GM18868 (cell line): ENCODE measurements at regions not wholly inside any gene's neighbourhood (a gene's known extent, or its start where the extent isn't known, plus 50 kb on each side); places are given as distances from the start of the nearest gene placed in this dataset.

Experiments
- ATAC-seq: cut with Tn5 transposase; IDR thresholded peaks from one replicate; pipeline ENCODE4 v1.9.1; 2021; ENCODE audit warnings: mild to moderate bottlenecking, moderate library complexity; ENCODE audit not compliant: unreplicated experiment

DNA sequence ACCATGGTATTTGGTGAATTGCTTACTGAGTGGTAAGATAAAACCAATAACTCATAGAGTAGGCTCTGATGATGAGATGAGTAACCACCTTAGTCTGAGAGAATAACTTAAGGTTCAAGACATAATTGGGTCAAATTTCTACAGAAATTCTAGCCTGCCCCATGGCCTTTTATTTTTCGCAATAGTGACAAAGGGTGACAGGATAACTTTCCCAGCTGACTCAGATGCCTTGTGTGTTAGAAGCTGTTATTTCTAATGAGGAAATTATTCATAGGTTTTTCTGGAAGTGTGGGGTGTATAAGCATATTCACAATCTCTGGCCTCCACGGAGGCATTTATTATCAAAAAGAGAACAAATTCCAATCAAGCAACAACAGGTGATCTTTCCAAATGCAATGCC is 159.0 kb downstream of the NUP35 start:
- no peak for ATAC-seq

DNA sequence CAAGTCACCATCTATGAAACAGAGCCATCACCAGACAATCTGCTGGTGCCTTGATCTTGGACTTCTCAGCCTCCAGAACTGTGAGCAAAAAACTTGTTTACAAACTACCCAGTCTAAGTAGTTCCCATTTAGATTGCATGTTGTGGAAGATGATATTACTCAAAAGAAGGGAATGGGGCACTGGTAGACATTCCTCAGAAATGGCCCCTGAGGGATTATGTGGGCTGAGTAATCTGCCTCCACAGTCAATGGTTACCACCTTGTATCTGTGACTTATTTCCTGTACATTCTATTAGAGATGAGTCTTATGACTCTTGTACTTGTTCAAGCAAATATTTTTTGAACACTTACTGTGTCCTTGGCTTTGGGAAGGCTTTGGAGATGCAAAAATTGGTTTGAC is 160.4 kb downstream of the NUP35 start:
- no peak for ATAC-seq

DNA sequence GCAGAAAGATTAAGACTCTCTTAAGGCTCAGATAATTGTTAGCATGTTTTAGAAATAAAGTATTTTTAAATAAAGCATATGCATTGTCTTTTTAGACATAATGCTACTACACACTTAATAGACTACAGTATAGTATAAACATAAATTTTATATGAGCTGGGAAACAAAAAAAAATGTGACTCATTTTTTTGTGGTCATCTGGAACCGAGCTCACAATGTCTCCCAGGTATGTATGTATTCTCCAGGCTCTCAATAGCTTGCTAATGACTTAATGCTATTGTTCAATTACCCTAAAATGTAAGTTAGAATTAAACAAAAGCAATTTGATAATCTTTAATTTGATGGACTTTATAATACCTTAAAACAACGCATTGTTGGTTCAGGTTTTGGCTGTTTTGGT is 167.2 kb downstream of the NUP35 start:
- ATAC-seq: no peak

DNA sequence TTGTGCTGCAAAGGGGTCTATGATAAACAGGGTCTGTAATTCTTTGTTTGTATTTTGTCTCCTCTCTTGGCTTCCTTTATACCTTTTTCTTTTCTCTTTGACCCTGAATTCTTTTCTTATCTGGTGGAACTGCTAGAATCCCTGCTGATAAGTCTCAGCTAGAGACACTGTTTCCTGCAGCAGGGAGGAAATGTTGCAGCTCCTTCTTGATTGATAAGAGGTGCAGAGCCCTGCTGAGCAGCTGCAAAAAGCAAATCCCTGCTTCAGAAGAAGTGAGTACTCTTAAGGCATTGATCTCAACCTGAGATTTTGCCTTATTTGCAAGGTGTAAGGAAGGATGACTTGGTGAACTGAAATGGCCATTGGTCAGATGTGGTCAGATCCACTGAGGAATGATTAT is 167.8 kb downstream of the NUP35 start:
- ATAC-seq: no peak

DNA sequence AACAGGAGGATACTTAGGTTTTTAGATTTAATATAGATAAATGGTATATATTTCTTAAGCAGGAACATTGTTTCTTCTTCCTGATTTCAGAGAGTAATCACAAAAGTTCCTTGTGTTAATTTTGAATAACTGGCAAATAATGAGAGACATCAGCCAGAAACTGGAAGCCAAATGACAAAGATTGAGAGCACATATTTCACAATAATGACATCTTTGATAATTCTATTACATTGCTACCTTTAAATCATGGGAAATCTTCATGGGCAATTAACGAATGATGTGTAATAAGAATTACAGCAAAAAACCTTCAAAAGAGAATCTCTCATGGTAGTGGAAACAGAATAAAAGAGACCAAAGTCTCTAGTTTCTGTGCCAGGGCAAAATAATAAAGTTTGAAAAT is 215.1 kb downstream of the NUP35 start:
- ATAC-seq: no peak

DNA sequence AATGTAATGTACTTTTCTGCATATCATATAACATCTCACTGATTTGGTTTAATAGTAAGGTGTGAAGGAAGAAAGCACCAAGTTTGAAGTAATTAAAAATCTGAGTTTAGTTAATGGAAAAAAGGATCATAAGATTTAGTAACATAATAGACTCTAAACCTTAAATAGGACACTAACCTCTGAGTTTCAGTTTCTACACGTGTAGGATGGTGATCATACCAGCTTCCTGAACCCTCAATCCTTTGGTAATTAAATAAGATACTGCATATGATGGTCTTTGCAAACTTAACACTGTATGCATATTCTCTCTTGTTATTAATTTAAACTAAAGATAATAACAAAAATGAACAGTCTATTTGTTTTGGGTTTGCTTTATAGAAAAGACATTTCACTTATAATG is 216.8 kb downstream of the NUP35 start:
- ATAC-seq: no peak

DNA sequence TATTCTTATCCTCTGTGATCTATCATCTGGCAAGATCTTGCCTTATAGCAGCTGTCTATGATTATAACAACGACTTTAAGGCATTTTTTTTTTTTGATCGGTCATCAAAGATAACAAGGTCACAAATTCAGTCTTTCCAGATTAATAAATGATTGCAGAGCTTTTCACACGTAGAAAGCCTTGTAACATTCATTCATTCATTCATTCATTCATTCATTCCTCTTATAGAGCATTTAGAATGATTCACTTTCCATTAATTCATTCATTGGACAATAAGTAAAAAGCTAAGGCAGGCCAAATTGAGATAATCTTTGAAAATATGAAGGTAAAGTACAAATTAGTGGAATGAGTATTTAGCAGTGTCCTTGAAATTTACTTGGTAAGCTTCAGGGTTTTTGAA is 223.7 kb downstream of the NUP35 start:
- ATAC-seq: no peak

DNA sequence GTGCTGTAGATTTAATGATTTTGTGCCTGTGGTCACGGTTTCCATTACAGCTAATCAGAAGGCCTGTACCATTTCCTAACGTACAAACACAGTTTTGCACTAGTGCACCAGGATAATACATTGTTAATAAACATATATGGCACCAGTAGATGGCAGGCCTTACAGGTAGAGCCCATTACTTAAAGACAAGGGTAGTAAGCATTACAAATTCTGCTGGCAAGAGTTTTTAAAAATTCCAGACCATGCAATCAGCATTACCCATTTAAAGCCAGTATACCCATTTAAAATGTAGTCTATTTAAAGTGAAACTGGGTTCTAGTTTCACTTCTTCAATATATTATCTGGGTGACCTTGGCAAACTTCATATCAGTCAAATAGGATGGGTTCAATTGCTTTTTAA is 224.2 kb downstream of the NUP35 start:
- peak; percentile 86 for ATAC-seq

DNA sequence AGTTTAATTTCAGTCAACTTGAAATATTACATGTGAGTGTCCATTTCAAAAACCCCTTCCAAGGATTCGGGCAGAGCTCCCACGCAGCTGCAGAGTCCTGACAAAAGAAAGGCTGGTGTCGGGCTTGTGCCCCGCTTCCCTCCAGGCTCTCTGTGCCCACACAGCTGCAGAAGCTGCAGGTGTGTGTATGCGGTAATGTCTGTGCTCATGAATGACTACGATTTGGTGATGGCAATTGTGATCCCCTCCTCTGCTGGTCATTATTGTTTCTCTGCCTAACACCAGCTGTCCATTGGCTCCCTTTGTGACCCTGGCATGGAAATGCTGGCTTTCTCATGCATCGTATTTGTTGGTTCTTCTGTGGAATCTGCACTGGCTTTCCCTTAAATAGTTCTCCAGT is 224.8 kb downstream of the NUP35 start:
- no peak for ATAC-seq

DNA sequence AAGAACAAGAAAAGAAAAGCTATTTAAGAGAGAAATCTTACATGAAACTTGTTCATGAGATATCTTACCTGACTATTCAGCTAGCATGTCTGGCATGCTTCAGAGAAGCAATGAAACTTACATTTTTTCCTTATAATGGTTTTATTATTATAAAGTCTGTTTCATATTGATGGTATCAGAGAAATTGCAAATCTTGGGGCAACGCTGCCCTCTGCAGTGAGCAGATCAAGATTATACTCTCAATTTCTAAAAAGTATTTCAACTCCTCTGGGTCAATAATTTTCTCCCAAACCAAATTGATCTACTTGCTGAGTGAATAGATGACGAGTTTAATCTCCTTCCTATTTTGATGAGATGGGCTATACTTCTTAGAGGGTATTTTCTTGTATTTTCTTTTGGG is 235.6 kb downstream of the NUP35 start:
- no peak for ATAC-seq

DNA sequence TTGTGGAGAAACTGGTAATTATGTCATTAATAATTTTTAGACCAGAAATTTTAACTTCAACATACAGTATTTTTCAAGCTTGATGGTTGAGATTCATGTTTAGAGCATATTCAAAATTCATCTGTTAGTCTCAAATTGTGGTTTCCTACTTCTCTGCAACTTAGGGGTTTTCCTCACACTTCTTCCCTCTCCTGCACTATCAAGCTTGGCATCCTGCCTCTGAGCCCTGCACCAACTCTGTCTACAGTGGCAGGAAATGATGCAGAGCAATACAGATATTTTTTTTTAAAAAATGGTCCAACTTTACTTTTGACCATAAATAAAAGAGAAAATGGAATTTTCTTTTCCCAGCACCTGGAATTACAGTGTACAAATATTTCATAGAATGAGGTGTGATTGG is 247.3 kb downstream of the NUP35 start:
- ATAC-seq: no peak

DNA sequence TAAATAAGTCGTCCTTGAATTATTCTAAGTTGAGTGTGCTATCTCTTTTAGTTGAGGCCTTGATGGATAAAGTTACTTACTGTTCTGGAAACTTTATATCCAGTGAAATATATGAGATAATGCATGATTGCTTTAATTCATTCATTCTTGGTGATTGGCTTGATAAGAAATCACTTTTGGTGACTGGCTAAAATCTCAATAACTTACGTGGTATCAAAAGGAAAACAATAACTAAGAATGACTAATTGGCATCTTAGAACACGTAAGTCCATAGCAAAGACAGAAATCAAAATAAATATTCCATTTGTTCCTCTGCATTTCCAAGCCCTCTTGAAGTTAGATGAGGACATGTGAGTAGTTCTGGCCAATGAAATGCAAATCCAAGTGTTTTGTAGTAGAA is 251.6 kb downstream of the NUP35 start:
- no peak for ATAC-seq

DNA sequence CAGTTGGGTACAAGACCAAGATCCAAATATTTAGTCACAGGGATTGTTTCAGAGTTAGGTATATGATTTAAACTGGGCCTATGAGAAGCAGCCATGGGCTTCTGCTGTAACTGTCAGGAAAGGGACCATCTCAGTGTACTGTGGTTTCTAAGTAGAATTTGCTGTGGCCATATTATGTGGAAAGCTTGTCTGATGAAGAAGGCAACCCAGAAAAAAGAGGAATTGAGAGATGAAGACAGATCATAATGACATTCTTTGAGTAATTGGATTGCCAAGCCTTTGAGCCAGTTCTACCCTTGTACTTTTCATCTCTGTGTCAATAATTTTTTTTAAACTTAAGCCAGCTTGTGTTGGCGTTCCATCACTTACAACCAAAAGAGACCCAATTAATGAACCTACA is 259.6 kb downstream of the NUP35 start:
- ATAC-seq: peak; percentile 66

DNA sequence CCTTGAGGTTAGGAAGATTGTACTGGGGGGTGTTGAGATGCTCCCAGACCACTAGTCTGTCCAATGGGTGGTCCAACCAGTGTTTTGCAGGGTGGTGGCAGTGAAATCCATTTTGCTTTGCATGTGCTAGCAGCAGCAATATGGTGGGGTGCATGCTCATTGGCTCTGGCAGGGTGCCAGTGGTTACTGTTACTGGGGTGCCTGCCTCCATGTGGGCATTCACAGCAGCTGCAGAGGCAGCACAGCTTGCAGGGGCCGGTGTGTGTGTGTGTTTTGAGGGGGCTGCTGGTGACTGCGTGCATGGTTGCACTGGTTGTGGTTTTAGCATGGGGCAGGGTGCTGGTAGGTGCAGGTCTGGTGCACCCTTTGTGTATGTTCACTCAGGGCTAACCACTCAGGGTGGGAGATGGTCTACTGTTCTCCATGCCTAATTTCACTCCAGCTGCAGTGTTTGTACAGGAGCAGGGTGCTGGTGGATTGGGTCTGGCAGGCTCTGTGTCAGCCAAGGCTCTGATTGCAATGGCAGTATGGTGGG is 265.4 kb downstream of the NUP35 start:
- ATAC-seq: no peak

DNA sequence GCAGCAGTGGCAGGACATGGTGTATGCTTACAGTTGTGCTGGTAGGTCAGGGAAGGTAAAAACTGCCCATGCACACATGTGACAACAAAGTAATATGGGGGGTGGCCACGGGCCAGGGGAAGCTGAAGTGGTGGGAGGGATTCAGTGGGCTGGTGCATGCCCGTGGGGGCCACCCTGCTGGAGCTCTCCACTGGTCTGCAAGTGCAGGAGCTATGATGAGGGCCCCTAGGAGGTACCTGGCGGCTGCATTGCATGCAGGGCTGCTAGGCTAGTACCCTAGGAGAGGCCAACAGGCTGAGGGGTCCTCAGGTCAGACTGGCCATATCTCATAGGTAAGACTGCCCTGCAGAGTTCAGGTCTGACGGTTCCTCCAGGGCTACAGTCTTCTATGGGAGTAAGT is 265.9 kb downstream of the NUP35 start:
- no peak for ATAC-seq

DNA sequence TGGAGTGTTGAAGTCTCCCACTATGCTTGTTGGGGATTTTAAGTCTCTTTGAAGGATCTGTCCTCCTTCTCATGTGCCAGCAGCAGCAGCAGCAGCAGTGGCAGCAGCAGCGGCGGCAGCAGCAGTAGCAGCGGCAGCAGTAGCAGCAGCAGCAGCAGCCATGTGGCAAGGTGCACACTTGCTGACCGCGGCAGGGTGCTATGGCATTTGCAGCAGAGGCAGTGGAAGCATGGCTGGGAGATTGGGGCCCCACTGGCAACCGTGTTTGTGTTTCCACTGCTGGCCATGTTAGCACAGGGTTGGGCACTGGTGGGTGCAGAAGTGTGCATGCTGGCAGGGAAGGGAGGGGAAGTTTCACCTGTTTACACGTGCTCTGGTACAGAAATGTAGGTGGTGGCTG is 280.1 kb downstream of the NUP35 start:
- no peak for ATAC-seq

DNA sequence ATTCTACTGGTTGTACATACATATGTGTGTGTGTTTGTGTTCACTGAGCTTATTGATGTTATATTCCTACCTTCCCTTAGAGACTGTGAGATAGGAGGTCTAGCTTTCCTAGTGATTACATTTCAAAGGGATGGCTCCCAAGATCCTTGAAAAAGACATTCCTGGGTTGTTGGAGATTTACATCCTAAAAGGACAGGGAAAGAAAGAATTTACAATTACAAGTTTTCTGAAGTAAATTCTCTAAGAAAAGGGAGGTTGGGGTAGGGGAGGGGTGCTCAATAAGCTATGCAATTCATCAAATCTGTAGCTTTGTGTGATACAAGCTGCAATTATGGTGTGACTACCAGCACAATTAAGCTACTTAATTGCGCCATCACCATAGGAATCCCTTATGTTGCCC is 284.3 kb downstream of the NUP35 start:
- ATAC-seq: no peak

DNA sequence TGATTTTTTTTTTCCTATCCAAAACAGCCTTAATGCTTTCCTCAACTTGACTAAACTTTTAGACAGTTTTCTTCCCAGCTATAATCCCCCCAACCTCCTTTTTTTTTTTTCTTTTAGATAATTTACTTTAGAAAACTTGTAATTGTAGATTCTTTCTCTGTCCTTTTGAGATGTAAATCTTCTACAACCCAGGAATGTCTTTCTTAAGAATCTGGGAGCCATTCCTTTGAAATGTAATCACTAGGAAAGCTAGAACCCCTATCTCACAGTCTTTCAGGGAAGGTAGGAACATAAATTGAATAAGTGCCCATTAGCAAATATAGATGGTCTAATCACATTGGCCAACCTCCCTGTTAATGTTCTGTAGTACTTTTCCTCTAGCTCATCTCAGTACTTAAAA is 285.4 kb downstream of the NUP35 start:
- no peak for ATAC-seq

DNA sequence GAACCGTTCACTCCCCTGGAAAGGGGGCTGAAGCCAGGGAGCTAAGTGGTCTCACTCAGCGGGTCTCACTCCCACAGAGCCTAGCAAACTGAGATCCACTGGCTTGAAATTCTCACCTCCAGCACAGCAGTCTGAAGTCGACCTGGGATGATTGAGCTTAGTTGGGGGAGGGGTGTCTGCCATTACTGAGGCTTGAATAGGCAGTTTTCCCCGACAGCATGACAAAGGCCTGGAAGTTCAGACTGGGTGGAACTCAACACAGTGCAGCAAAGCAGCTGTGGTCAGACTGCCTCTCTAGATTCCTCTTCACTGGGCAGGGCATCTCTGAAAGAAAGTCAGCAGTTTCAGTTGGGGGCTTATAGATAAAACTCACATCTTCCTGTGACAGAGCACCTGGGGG is 292.5 kb downstream of the NUP35 start:
- no peak for ATAC-seq

DNA sequence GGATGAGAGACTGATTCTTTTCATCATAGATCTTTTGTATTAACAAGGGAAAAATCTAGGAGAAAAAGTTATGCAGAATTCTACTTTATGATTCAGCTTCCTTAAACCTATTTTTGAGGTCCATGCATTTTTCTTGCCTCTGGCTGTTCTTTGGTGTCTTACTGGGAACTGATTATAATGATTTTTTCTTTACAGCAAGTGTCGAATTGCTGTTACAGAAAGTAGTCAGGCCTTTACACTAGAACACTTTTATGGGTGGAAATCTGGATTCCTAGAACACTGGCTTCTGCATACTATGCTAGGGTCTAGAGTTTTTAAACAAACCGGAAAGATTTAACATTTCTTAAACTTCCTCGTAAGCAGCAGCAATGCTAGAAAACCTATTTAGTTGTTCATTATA is 302.6 kb downstream of the NUP35 start:
- no peak for ATAC-seq

DNA sequence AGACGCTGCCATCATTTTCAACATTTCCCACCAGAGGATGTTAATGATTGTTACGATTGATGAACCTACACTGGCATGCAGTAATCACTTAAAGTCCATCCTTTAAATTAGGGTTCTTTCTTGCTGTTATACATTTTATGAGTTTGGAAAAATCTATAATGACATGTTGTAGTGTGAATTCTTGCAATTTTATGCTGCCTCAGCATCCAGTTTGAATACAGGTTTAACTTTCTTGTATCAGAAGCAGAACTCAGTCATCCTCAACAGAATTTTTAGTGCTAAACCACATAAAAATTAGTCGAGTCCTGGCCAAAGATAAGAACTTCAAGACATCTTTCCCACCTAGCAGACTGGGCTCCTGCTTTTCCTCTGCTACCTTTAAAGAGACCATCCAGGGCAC is 303.3 kb downstream of the NUP35 start:
- ATAC-seq: no peak

DNA sequence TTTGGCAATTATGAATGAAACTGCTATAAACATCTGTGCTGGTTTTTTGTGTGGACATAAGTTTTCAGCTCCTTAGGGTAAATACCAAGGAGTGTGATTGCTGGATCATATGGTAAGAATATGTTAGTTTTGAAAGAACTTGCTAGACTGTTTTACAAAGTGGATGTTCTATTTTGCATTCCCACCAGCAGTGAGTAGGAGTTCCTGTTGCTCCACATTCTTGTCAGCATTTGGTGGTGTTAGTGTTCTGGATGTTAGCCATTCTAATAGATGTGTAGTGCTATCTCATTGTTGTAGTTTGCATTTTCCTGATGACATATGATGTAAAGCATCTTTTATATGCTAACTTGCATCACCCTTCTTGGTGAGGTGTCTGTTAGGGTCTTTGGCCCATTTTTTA is 304.6 kb downstream of the NUP35 start:
- ATAC-seq: no peak

DNA sequence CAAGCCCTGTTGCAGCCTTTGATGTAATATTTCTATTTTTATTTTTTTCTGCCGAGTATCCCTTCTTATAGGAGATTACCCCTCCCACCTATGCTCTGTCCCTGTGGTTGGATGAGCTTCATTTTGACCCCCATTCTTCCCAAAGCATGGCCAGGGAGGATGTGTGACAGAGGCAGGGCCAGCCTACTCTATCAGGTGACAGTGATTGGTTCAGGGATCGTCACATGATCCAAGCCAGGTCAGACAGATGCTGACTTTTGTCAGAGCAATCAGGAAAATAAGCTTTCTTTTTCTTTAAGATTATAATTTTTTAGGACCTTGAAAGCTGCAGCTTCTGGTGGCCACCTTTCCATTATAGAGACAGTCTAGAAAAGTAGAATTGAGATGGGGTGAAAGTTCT is 314.3 kb downstream of the NUP35 start:
- no peak for ATAC-seq

DNA sequence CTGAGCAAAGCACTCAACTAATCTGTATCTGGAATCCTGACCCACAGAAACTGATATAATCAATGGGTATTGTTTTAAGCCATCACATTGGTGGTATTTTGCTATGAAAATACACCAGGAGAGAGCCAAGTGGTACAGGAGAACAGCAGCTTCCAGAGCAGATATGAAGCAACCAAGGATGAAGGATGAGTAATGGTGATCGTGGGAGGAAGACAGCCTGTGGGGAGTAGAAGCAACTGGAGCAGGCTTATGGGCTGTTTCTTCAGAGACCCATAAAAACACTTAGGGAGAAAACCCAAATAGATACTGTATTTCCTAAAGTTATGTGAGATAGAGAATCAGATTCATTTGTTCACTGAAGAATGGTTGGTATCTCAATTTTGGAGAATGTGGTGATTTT is 330.8 kb downstream of the NUP35 start:
- ATAC-seq: no peak
